ENCODE measurements at regions not wholly inside any gene's neighbourhood (a gene's known extent, or its start where the extent isn't known, plus 50 kb on each side); places are given as distances from the start of the nearest gene placed in this dataset.
"Not testable (repeated sequence)": the region's sequence is repeated elsewhere in the genome, so short reads cannot be mapped to it uniquely, and the experiment has no call there.

GRCh38 chr1:157198619-157199420 lies 60.6 kb upstream of the ETV3 start:
- Histone ChIP-seq H3K4me2 (ENCODE audit: low read length) (no peak overlapping the region), H3K9me2 (replicated peaks; ENCODE audit: control insufficient read depth, low read length) (no peaks in the 10 kb centered on the region), H3K27me3 (ENCODE audit: control insufficient read depth, low read length) (peaks cover 6% of the 10 kb centered on the region), H3K79me2 (ENCODE audit: control insufficient read depth, low read length) (no peaks in the 10 kb centered on the region), H3K27ac (ENCODE audit: low read depth, low read length) (no peak overlapping the region), H3K36me3 (ENCODE audit: control insufficient read depth, low read length) (no peaks in the 10 kb centered on the region), H3K9me3 (ENCODE audit: control insufficient read depth, insufficient read depth, low read length) (no peaks in the 10 kb centered on the region), H4K20me1 (ENCODE audit: control insufficient read depth, insufficient read depth, low read depth, low read length) (no peaks in the 10 kb centered on the region), H3K4me1 (ENCODE audit: control insufficient read depth, low read length) (no peaks in the 10 kb centered on the region), H3F3A (ENCODE audit: control insufficient read depth, insufficient read depth) (no peaks in the 10 kb centered on the region), H3K4me3 (ENCODE audit: low read length) (no peak overlapping the region)
- TF ChIP-seq EZH2phosphoT487 (IDR thresholded peaks at IDR 0.05; ENCODE audit: borderline replicate concordance, low read length) = no peak
- no peak for TF ChIP-seq CTCF (IDR thresholded peaks at IDR 0.05; ENCODE audit: low read depth, low read length, poor library complexity, severe bottlenecking)

GRCh38 chr1:157197906-157198435 lies 59.8 kb upstream of the ETV3 start:
- Histone ChIP-seq H3K9me2 (replicated peaks; ENCODE audit: control insufficient read depth, low read length) (no peaks in the 10 kb centered on the region), H3K4me2 (ENCODE audit: low read length) (no peak overlapping the region), H3K4me3 (ENCODE audit: low read length) (no peak overlapping the region), H4K20me1 (ENCODE audit: control insufficient read depth, insufficient read depth, low read depth, low read length) (no peaks in the 10 kb centered on the region), H3F3A (ENCODE audit: control insufficient read depth, insufficient read depth) (no peaks in the 10 kb centered on the region), H3K36me3 (ENCODE audit: control insufficient read depth, low read length) (no peaks in the 10 kb centered on the region), H3K79me2 (ENCODE audit: control insufficient read depth, low read length) (no peaks in the 10 kb centered on the region), H3K9me3 (ENCODE audit: control insufficient read depth, insufficient read depth, low read length) (no peaks in the 10 kb centered on the region), H3K27me3 (ENCODE audit: control insufficient read depth, low read length) (no peaks in the 10 kb centered on the region), H3K27ac (ENCODE audit: low read depth, low read length) (no peak overlapping the region), H3K4me1 (ENCODE audit: control insufficient read depth, low read length) (no peaks in the 10 kb centered on the region)
- TF ChIP-seq CTCF (IDR thresholded peaks at IDR 0.05; ENCODE audit: low read depth, low read length, poor library complexity, severe bottlenecking) = no peak
- TF ChIP-seq EZH2phosphoT487 (IDR thresholded peaks at IDR 0.05; ENCODE audit: borderline replicate concordance, low read length) = no peak

GRCh38 chr1:157196670-157197456 lies 58.7 kb upstream of the ETV3 start:
- not testable (repeated sequence) for H3K36me3 ChIP-seq (ENCODE audit: control insufficient read depth, low read length); H3K79me2 ChIP-seq (ENCODE audit: control insufficient read depth, low read length); H3K27ac ChIP-seq (ENCODE audit: low read depth, low read length); H3K27me3 ChIP-seq (ENCODE audit: control insufficient read depth, low read length); H3K4me3 ChIP-seq (ENCODE audit: low read length); H3K4me2 ChIP-seq (ENCODE audit: low read length); H3K4me1 ChIP-seq (ENCODE audit: control insufficient read depth, low read length); H4K20me1 ChIP-seq (ENCODE audit: control insufficient read depth, insufficient read depth, low read depth, low read length); H3F3A ChIP-seq (ENCODE audit: control insufficient read depth, insufficient read depth); H3K9me3 ChIP-seq (ENCODE audit: control insufficient read depth, insufficient read depth, low read length); H3K9me2 ChIP-seq (replicated peaks; ENCODE audit: control insufficient read depth, low read length)
- TF ChIP-seq CTCF (IDR thresholded peaks at IDR 0.05; ENCODE audit: low read depth, low read length, poor library complexity, severe bottlenecking) = peak; percentile 44
